Esophagus muscularis mucosa (tissue), 4 donors: ENCODE measurements at regions not wholly inside any gene's neighbourhood (a gene's known extent, or its start where the extent isn't known, plus 50 kb on each side); places are given as distances from the start of the nearest gene placed in this dataset.
"Not testable (repeated sequence)": the region's sequence is repeated elsewhere in the genome, so short reads cannot be mapped to it uniquely, and the experiment has no call there.

ENCODE experiments used
- DNase-seq: peaks from one replicate; pipeline ENCODE4 v3.0.0-alpha.2; 2017; ENCODE audit errors: extremely low spot score
- H3K27ac ChIP-seq, 4 donors: fragments of 200-600 bp; sonication (generic); replicated peaks in 1 of 4; 1 replicate in 3 of 4; 2 replicates in 1 of 4; pipeline ENCODE4 v1.5.1; 2016 to 2019; ENCODE audit warnings: mild to moderate bottlenecking in 1 of 4
- H3K27me3 ChIP-seq, 4 donors: fragments of 200-600 bp; sonication (generic); one replicate each; pipeline versions ENCODE4 v1.5.1 to v1.6.0; 2016 to 2019
- H3K36me3 ChIP-seq, 4 donors: fragments of 200-600 bp; sonication (generic); one replicate each; pipeline ENCODE4 v1.5.1; 2016 to 2019
- H3K4me1 ChIP-seq, 4 donors: fragments of 200-600 bp; sonication (generic); one replicate each; pipeline ENCODE4 v1.5.1; 2016 to 2019
- H3K4me3 ChIP-seq, 4 donors: fragments of 200-600 bp; sonication (generic); 1 replicate in 2 of 4; 2 replicates in 2 of 4; pipeline ENCODE4 v1.5.1; 2016 to 2019; ENCODE audit warnings: mild to moderate bottlenecking in 4 of 4, moderate library complexity in 1 of 4
- H3K9me3 ChIP-seq, 4 donors: fragments of 200-600 bp; sonication (generic); 1 replicate in 3 of 4; 2 replicates in 1 of 4; pipeline ENCODE4 v1.5.1; 2016 to 2019
- EP300 ChIP-seq: sonication (generic); formaldehyde crosslinking; IDR thresholded peaks from one replicate; pipeline ENCODE4 v1.6.1; 2017; ENCODE audit warnings: antibody characterized with exemption
- POLR2A ChIP-seq: fragments of 450-650 bp; IDR thresholded peaks from one replicate; pipeline ENCODE4 v1.6.1; 2017; ENCODE audit warnings: antibody characterized with exemption, moderate library complexity, mild to moderate bottlenecking, low read depth
- POLR2AphosphoS5 ChIP-seq, 2 donors: sonication (generic); formaldehyde crosslinking; IDR thresholded peaks; one replicate each; pipeline ENCODE4 v1.6.1; 2017; ENCODE audit warnings: antibody characterized with exemption in 2 of 2
- WGBS: methylation state at CpG from one replicate; pipeline ENCODE4 v1.1.5; 2018; 5-methylcytosine and 5-hydroxymethylcytosine counted together
- intact Hi-C: fragments of 100-400 bp; cut with DNase I; formaldehyde crosslinking; loops from one replicate; pipeline ENCODE4 v1.15.1; 2023
- TF ChIP-seq, protein P1 (sequence below), 3 experiments: fragments of 200-600 bp in 2 of 3; fragments of 450-650 bp in 1 of 3; sonication (generic) in 2 of 3; IDR thresholded peaks; one replicate each; pipeline ENCODE4 v1.5.1; 2017 to 2019; ENCODE audit warnings: antibody characterized with exemption in 3 of 3, mild to moderate bottlenecking in 2 of 3, moderate library complexity in 1 of 3

DNA sequence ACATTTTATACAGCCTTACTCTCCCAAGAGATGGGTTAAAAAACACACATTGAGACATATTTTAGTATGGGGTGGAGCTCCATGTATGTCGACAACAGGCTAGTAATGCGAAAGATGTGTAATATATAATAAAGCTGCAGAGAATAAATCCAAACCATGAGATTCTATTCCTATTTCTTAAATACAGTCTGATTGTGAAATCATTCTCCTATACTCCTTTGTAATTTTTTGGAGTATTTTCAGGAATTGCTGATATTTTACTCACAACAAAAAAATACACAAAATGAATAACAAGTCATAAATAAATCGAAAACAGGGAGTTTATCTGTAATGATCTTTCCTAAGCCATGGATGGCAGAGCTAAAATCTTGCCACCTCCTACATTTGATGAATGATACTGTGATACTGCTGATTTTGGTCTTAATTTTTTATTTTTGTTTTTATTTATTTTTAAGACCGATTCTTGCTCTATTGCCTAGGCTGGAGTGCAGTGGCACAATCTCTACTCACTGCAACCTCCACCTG lies 173.5 kb upstream of the KLF6 start:
- 93% methylated on average over 4 of the region's 4 CpGs for WGBS
- no peaks in the 10 kb centered on the region for H3K27me3 ChIP-seq
- no peak for DNase-seq
- H3K4me3 ChIP-seq, result no peak overlapping the region
- no peaks in the 10 kb centered on the region for H3K9me3 ChIP-seq
- no peaks in the 10 kb centered on the region for H3K36me3 ChIP-seq
- intact Hi-C loops, result no loop called here
- no peak overlapping the region for H3K27ac ChIP-seq
- no peaks in the 10 kb centered on the region for H3K4me1 ChIP-seq
- TF ChIP-seq POLR2A, result no peak
- no peak for TF ChIP-seq POLR2AphosphoS5 (IDR thresholded peaks at IDR 0.05)

DNA sequence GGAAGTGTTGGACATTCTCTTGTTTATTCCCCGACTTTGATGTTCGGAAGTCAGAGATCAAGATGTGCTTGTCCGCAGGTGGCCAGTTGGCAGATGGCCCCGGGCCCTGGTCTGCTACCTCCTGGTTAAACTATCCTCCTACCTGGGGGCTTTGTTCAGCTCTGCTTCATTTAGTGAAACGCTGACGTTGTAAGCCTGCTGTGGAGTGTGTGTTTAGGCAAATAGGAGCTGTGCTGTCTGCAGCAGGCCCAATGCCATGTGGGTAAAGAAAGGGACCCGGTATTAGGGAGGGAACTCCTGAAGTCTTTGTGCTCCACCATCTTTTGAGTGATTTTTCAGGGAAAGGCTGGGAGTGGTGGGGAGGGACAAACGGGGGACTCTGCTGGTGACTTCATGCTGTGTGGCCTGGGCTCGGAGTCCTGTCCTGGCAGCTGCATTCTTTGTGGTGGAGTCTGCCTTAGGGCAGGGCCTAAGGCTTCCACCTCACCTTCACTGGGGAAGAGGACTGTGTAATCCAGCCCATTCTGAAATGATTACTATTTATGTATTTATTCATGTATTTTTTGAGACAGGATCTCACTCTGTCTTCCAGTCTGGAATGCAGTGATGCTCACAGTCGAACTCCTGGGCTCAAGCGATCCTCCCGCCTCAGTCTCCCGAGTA lies 171.1 kb upstream of the KLF6 start:
- no peak overlapping the region for H3K27ac ChIP-seq
- TF ChIP-seq POLR2AphosphoS5 (IDR thresholded peaks at IDR 0.05) (no peak), EP300 (no peak), POLR2A (no peak)
- TF ChIP-seq, protein P1, sequence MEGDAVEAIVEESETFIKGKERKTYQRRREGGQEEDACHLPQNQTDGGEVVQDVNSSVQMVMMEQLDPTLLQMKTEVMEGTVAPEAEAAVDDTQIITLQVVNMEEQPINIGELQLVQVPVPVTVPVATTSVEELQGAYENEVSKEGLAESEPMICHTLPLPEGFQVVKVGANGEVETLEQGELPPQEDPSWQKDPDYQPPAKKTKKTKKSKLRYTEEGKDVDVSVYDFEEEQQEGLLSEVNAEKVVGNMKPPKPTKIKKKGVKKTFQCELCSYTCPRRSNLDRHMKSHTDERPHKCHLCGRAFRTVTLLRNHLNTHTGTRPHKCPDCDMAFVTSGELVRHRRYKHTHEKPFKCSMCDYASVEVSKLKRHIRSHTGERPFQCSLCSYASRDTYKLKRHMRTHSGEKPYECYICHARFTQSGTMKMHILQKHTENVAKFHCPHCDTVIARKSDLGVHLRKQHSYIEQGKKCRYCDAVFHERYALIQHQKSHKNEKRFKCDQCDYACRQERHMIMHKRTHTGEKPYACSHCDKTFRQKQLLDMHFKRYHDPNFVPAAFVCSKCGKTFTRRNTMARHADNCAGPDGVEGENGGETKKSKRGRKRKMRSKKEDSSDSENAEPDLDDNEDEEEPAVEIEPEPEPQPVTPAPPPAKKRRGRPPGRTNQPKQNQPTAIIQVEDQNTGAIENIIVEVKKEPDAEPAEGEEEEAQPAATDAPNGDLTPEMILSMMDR (IDR thresholded peaks at IDR 0.05), result no peak
- H3K36me3 ChIP-seq, result no peaks in the 10 kb centered on the region
- H3K27me3 ChIP-seq, result no peaks in the 10 kb centered on the region
- H3K9me3 ChIP-seq, result no peaks in the 10 kb centered on the region
- 91% methylated on average over 13 of the region's 13 CpGs for WGBS
- no peak overlapping the region for H3K4me3 ChIP-seq
- no peaks in the 10 kb centered on the region for H3K4me1 ChIP-seq
- peak; percentile 80 for DNase-seq
- intact Hi-C loops, result no loop called here

DNA sequence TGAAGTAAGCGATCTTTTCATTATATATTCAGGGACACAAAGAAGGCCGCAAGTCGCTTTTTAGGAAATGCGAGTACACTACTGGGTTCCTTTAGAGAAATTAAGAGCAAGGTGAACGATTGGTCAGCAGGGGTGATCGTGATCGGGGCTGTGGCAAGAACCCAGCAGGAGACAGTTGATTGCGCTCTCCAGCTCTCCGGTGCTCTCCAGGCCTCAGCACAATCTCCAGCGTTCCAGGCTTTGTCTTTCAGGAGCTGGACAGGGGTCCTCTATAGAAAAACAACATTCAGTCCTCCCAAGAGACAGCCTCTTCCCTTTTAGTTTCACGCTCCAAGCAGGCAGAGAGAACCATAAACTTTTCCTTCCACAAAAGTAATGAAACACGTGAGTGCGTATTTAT lies 170.5 kb upstream of the KLF6 start:
- H3K27ac ChIP-seq, result no peak overlapping the region
- intact Hi-C loops, result no loop called here
- H3K4me3 ChIP-seq, result no peak overlapping the region
- no peaks in the 10 kb centered on the region for H3K9me3 ChIP-seq
- no peaks in the 10 kb centered on the region for H3K27me3 ChIP-seq
- H3K36me3 ChIP-seq, result no peaks in the 10 kb centered on the region
- TF ChIP-seq POLR2AphosphoS5 (IDR thresholded peaks at IDR 0.05), result no peak
- TF ChIP-seq, protein P1 (IDR thresholded peaks at IDR 0.05), result no peak
- no peak for TF ChIP-seq POLR2A
- TF ChIP-seq EP300, result no peak
- peak; percentile 79 for DNase-seq
- WGBS, result 78% methylated on average over 13 of the region's 13 CpGs
- no peaks in the 10 kb centered on the region for H3K4me1 ChIP-seq

DNA sequence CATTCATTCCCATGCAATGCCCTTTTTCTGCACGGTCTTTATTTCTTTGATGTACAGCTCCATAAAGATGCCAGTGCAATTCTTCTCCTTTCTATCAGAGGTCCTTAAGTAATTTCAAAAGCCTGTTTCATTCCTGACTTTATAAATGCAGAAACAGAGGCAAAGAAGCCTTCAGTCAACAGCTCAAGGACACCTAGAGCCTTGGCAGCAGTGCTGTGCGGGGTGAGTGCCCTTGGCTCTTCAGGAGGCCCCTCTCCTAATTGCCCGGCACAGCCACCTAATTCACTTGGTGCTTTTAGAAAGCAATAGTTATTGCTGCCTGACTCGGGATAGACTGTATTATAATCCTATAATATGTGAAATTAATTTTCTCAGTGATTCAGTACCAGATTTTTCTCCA lies 169.6 kb upstream of the KLF6 start:
- Histone ChIP-seq H3K27ac (no peak overlapping the region), H3K27me3 (no peaks in the 10 kb centered on the region), H3K36me3 (no peaks in the 10 kb centered on the region), H3K9me3 (no peaks in the 10 kb centered on the region), H3K4me3 (no peak overlapping the region), H3K4me1 (no peaks in the 10 kb centered on the region)
- intact Hi-C loops, result no loop called here
- peak; percentile 53 for DNase-seq
- TF ChIP-seq, protein P1 (IDR thresholded peaks at IDR 0.05), result no peak
- TF ChIP-seq POLR2AphosphoS5 (IDR thresholded peaks at IDR 0.05) (no peak), EP300 (no peak), POLR2A (no peak)
- WGBS, result 95% methylated on average over 4 of the region's 4 CpGs

DNA sequence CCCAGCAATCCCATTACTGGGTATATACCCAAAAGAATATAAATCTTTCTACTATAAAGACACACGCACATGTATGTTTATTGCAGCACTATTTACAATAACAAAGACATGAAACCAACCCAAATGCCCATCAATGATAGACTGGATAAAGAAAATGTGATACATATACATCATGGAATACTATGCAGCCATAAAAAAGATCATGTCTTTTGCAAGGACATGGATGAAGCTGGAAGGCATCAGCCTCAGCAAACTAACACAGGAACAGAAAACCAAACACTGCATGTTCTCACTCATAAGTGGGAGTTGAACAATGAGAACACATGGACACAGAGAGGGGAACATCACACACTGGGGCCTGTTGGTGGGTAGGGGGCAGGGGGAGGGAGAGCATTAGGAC lies 169.0 kb upstream of the KLF6 start:
- DNase-seq, H3K4me1 ChIP-seq, intact Hi-C loops, H3K27ac ChIP-seq, H3K9me3 ChIP-seq, H3K36me3 ChIP-seq, H3K27me3 ChIP-seq, H3K4me3 ChIP-seq: not testable (repeated sequence)
- 100% methylated on average over 1 of the region's 1 CpG for WGBS

GRCh38 chr10:3951993-3952392 lies 167.0 kb upstream of the KLF6 start:
- Histone ChIP-seq H3K4me1 (peaks cover 0 to 1% (median 0%) of the 10 kb centered on the region in 4 donors), H3K36me3 (no peaks in the 10 kb centered on the region), H3K9me3 (no peaks in the 10 kb centered on the region), H3K27ac (no peak overlapping the region), H3K27me3 (no peaks in the 10 kb centered on the region), H3K4me3 (no peak overlapping the region)
- intact Hi-C loops, result no loop called here
- no peak for DNase-seq
- TF ChIP-seq EP300 (no peak), POLR2AphosphoS5 (IDR thresholded peaks at IDR 0.05) (no peak), POLR2A (no peak)
- TF ChIP-seq, protein P1 (IDR thresholded peaks at IDR 0.05), result no peak
- 87% methylated on average over 12 of the region's 12 CpGs for WGBS
